Endothelial cell of umbilical vein (primary cell): ENCODE measurements at regions not wholly inside any gene's neighbourhood (a gene's known extent, or its start where the extent isn't known, plus 50 kb on each side); places are given as distances from the start of the nearest gene placed in this dataset.

Experiments
- EZH2 ChIP-seq: IDR thresholded peaks from 2 replicates; pipeline ENCODE4 v1.6.1; 2012; ENCODE audit warnings: borderline replicate concordance, low read depth, mild to moderate bottlenecking, moderate library complexity, low read length, inconsistent platforms; ENCODE audit not compliant: severe bottlenecking
- GATA2 ChIP-seq: IDR thresholded peaks from 2 replicates; pipeline ENCODE4 v1.7.0; 2011; ENCODE audit warnings: low read depth, mild to moderate bottlenecking, moderate library complexity, mixed read lengths, low read length; ENCODE audit not compliant: insufficient read length, insufficient read depth
- JUN ChIP-seq: IDR thresholded peaks from 2 replicates; pipeline ENCODE4 v1.6.1; 2011; ENCODE audit warnings: borderline replicate concordance, low read depth; ENCODE audit not compliant: insufficient read length, insufficient read depth
- MYC ChIP-seq: IDR thresholded peaks from one replicate; pipeline ENCODE4 v1.6.1; 2011; ENCODE audit warnings: mild to moderate bottlenecking, low read depth, low read length
- POLR2A ChIP-seq: IDR thresholded peaks from 2 replicates; pipeline ENCODE4 v1.6.1; 2012; ENCODE audit warnings: low read depth, mild to moderate bottlenecking, control low read depth, low read length
- POLR2AphosphoS5 ChIP-seq: IDR thresholded peaks from 2 replicates; pipeline ENCODE4 v1.6.1; 2012; ENCODE audit warnings: low read depth, mild to moderate bottlenecking, control low read depth, low read length, moderate library complexity; ENCODE audit not compliant: insufficient read depth
- TF ChIP-seq, protein P1 (sequence below), 2 donors: IDR thresholded peaks; 1 replicate in 1 of 2; 2 replicates in 1 of 2; pipeline ENCODE4 v1.5.1; 2011; ENCODE audit warnings: low read length in 2 of 2, mild to moderate bottlenecking in 2 of 2, moderate library complexity in 2 of 2, control low read depth in 1 of 2, inconsistent platforms in 1 of 2, low read depth in 1 of 2; ENCODE audit not compliant: insufficient read depth in 1 of 2; ENCODE audit errors: extremely low read depth in 1 of 2
- TF ChIP-seq, protein P2 (sequence below): IDR thresholded peaks from 2 replicates; pipeline ENCODE4 v1.6.1; 2011; ENCODE audit not compliant: insufficient read depth, insufficient read length

GRCh38 chr5:172550096-172550765, 90.8 kb upstream of the NEURL1B start:
- TF ChIP-seq POLR2A (no peak), EZH2 (no peak), POLR2AphosphoS5 (no peak), JUN (no peak), GATA2 (no peak), MYC (no peak)
- TF ChIP-seq, protein P1, sequence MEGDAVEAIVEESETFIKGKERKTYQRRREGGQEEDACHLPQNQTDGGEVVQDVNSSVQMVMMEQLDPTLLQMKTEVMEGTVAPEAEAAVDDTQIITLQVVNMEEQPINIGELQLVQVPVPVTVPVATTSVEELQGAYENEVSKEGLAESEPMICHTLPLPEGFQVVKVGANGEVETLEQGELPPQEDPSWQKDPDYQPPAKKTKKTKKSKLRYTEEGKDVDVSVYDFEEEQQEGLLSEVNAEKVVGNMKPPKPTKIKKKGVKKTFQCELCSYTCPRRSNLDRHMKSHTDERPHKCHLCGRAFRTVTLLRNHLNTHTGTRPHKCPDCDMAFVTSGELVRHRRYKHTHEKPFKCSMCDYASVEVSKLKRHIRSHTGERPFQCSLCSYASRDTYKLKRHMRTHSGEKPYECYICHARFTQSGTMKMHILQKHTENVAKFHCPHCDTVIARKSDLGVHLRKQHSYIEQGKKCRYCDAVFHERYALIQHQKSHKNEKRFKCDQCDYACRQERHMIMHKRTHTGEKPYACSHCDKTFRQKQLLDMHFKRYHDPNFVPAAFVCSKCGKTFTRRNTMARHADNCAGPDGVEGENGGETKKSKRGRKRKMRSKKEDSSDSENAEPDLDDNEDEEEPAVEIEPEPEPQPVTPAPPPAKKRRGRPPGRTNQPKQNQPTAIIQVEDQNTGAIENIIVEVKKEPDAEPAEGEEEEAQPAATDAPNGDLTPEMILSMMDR (IDR thresholded peaks at IDR 0.05; ENCODE audit: extremely low read depth in 1 of 2, insufficient read depth in 1 of 2, low read depth in 1 of 2, low read length in 2 of 2): no peak
- TF ChIP-seq, protein P2, sequence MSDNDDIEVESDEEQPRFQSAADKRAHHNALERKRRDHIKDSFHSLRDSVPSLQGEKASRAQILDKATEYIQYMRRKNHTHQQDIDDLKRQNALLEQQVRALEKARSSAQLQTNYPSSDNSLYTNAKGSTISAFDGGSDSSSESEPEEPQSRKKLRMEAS: no peak
